ENCODE measurements at regions not wholly inside any gene's neighbourhood (a gene's known extent, or its start where the extent isn't known, plus 50 kb on each side); places are given as distances from the start of the nearest gene placed in this dataset.

- DNase-seq (ENCODE audit: low spot score) = no peak
Measured at GRCh38 chr12:125225641-125226040, 160.4 kb downstream of the AACS start.

GRCh38 chr12:125228519-125229260, 163.5 kb downstream of the AACS start:
- peak; percentile 37 for DNase-seq (ENCODE audit: low spot score)

DNA sequence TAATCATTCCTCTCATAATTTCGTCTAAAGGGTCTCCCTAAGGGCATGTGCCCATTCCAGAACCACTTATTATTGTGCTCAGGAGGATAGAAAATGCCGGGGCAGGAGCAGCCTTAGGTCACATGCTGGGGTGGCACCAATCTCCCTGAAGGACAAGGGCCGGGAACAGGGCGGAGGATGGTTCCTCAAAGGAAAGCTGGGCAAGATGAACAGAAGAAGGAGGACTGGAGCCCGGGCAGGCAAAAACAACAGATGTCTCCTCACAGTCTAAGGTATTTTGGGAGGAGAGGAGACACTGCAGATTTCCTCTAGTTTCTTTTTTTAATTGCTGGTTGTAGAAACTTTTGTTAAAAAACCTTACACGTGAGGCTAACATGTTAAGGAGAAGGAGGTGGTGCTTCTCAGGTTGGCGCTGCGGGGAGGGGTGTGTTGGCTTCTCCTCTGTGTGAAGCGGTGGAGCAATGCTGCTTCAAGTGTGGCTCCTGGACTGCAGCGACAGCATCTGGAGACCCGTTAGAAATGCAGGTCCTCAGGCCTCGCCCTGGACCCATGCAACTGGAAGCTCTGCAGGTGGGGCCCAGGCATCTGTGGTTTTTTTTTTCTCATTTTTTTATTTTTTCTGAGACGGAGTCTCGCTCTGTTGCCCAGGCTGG, 164.8 kb downstream of the AACS start:
- no peak for DNase-seq (ENCODE audit: low spot score)

GRCh38 chr12:125233319-125233718, 168.1 kb downstream of the AACS start:
- DNase-seq (ENCODE audit: low spot score) = no peak

- DNase-seq (ENCODE audit: low spot score) = no peak
Measured at GRCh38 chr12:125239563-125239962, 174.3 kb downstream of the AACS start.

- no peak for DNase-seq (ENCODE audit: low spot score)
Measured at GRCh38 chr12:125240717-125241116, 175.5 kb downstream of the AACS start.

- DNase-seq (ENCODE audit: low spot score) = no peak
Measured at GRCh38 chr12:125243811-125244210, 178.6 kb downstream of the AACS start.

- no peak for DNase-seq (ENCODE audit: low spot score)
Measured at GRCh38 chr12:125244338-125244737, 179.1 kb downstream of the AACS start.

DNA sequence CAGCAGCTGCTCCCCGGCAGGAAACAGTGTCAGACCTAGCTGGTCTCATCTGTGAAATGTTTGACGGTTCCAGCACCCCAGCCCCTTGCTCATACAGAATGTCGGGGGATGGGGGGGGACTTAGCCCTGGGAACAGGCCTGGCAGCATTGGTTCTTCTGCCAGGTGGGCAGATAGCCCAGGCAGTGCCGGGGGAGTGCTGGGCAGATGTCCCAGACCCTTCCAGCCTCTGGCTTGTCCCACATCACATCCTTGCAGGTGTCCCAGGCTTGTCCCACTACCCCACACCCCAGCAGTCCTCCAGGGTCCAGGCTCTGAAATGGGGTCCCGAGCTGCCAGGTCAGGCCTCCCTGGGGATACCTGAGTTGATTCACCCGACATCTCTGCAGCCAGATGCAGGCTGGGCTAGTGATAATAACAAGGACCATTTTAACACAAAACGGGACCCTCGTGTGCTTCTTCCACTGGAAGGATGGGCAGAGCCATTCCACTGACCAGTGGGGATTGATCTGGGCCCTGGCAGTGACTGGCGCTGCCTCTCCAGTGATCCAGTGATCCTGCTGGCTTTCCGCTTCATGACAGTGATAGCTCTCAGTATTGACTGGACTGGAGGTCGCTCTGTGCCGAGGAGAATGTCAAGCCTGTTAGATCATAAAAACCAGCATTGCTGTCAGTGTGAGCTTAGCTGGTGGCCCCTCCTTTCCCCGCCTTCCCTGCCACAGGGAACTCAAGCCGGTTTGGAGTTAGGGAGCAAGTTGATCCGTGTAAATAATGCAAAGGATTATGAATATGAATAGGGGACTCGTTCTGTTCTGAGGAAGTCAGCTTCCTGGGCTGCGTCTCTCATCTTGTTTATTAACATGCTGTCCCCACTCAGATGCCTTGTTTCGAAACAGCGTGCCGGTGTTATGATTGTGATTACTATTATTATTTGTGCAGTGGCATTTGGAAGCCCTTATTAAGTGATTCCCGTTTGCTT, 180.6 kb downstream of the AACS start:
- DNase-seq (ENCODE audit: low spot score) = no peak

DNA sequence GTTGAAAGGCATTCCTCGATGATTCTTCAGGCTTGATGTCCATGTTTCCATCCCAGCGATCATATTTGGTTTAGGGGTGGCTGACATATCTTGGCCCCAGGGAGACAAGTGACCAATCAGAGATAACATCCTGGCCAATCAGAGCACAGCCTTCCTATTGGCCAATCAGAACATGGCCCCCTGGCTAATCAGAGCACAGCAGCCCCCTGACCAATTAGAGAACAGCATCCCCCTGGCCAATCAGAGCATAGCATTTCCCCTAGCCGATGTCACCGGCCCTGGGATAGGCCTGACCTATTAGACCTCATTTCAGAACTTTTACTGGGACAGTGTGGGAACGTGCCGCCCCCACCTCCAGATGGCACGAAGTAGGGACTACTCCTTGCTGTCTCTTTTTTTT, 182.2 kb downstream of the AACS start:
- no peak for DNase-seq (ENCODE audit: low spot score)

DNA sequence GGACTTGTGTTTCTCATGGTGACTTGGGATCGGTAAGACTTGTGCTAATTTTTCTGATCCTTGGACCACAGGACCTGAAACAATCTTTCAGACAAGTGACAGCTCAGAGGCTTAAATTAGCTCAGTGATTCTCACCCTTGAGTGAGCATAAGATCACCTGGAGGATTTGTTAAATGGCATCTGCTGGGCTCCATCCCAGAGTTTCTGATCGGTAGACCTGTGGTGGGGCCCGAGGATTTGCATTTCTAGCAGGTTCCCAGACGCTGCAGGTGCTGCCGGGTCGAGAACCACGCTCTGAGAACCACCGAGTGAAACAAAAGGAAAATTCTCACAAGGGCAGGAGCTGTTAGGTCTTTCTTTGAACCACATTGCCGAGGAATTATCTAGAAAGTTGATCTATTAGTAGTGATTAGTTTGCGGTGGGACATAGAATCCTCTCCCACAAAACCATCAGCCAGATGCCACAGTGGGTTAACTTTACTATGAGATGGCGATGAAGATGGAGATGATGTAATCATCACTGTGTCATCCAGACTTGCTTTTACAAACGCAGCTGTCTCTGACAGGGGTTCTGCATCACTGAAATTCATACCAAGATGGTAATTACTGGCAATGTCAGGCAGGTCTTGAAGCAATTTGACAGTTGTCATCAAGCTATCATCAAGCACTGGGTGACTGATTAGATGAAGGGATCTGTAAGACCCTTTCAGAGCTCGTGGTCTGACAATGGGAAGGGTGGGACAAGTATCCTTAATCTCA, 184.0 kb downstream of the AACS start:
- no peak for DNase-seq (ENCODE audit: low spot score)

- no peak for DNase-seq (ENCODE audit: low spot score)
Measured at GRCh38 chr12:125249932-125250331, 184.7 kb downstream of the AACS start.

GRCh38 chr12:125254236-125254635, 189.0 kb downstream of the AACS start:
- no peak for DNase-seq (ENCODE audit: low spot score)

DNA sequence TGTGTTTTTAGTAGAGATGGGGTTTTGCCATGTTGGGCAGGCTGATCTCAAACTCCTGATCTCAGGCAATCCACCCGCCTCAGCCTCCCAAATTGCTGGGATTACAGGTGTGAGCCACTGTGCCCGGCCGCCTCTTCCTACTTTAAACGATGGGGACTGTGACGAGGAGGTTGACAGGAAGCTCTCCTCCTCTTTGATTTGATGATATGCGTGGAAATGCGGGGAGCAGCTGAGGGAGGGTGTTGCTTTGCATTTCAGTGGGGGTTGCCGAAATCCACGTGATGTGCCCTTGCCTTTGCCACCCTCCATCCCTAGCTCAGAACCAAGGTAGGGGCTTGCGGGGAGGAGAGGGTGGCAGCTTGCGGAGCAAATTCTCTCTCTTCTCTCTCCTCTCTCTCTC, 189.6 kb downstream of the AACS start:
- no peak for DNase-seq (ENCODE audit: low spot score)

- no peak for DNase-seq (ENCODE audit: low spot score)
Measured at GRCh38 chr12:125255935-125256633, 190.8 kb downstream of the AACS start.

- DNase-seq (ENCODE audit: low spot score) = no peak
Measured at GRCh38 chr12:125256634-125256936, 191.3 kb downstream of the AACS start.

- DNase-seq (ENCODE audit: low spot score) = no peak
Measured at GRCh38 chr12:125259178-125259867, 194.1 kb downstream of the AACS start.

GRCh38 chr12:125262851-125263250, 197.6 kb downstream of the AACS start:
- no peak for DNase-seq (ENCODE audit: low spot score)

DNA sequence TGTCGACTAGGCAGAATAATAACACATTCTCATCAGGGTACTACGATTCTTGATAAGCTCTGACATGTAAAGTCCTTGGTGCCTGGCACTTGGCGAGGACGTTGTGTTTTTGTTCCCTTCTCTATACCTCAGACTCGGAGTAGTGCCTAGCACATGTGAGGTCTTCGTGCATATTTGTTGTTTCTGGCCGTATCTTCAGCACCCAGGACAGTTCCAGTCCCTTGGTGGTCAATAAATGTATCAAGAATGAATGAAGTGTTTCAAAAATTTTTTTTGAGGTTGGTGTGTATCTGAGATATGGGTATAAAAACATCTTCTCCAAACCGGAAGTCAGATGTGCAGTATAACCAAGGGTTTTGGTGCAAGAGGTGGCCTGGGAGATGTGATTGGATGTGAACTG, 198.2 kb downstream of the AACS start:
- DNase-seq (ENCODE audit: low spot score) = no peak

- DNase-seq (ENCODE audit: low spot score) = no peak
Measured at GRCh38 chr12:125267114-125267513, 201.9 kb downstream of the AACS start.
